ENCODE measurements at regions not wholly inside any gene's neighbourhood (a gene's known extent, or its start where the extent isn't known, plus 50 kb on each side); places are given as distances from the start of the nearest gene placed in this dataset.

DNA sequence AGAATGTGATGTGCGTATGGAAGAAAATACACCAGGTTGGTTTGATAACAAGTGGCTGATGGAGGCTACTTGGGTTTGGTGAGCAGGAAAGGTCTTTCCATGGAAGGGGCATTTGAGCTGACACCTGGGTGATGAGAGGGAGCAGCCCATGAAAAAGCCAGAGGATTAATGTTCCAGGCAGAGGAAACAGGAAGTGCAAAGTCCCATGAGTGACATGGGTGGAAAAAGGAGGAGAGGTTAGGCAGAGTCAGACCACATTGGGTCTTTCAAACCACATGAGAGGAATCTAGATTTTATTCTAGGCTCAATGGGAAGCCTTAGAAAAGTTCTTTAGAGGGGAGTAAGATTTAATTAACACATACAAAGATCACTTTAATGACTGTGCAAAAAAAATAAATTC is 195.7 kb downstream of the LRATD1 start:
- Histone ChIP-seq H3K27me3 (ENCODE audit: insufficient read depth, poor library complexity, severe bottlenecking) (no peaks in the 10 kb centered on the region), H3K27ac (replicated peaks) (no peak overlapping the region), H3K4me3 (replicated peaks; ENCODE audit: insufficient read depth, low read length) (no peak overlapping the region)
- TF ChIP-seq POLR2AphosphoS5 (IDR thresholded peaks at IDR 0.05; ENCODE audit: low read depth), result no peak
- TF ChIP-seq, protein P1, sequence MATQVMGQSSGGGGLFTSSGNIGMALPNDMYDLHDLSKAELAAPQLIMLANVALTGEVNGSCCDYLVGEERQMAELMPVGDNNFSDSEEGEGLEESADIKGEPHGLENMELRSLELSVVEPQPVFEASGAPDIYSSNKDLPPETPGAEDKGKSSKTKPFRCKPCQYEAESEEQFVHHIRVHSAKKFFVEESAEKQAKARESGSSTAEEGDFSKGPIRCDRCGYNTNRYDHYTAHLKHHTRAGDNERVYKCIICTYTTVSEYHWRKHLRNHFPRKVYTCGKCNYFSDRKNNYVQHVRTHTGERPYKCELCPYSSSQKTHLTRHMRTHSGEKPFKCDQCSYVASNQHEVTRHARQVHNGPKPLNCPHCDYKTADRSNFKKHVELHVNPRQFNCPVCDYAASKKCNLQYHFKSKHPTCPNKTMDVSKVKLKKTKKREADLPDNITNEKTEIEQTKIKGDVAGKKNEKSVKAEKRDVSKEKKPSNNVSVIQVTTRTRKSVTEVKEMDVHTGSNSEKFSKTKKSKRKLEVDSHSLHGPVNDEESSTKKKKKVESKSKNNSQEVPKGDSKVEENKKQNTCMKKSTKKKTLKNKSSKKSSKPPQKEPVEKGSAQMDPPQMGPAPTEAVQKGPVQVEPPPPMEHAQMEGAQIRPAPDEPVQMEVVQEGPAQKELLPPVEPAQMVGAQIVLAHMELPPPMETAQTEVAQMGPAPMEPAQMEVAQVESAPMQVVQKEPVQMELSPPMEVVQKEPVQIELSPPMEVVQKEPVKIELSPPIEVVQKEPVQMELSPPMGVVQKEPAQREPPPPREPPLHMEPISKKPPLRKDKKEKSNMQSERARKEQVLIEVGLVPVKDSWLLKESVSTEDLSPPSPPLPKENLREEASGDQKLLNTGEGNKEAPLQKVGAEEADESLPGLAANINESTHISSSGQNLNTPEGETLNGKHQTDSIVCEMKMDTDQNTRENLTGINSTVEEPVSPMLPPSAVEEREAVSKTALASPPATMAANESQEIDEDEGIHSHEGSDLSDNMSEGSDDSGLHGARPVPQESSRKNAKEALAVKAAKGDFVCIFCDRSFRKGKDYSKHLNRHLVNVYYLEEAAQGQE (IDR thresholded peaks at IDR 0.05; ENCODE audit: insufficient replicate concordance, low read depth), result no peak
- peak; percentile 27; the same call in 1 of the 2 replicates for TF ChIP-seq SPI1 (IDR thresholded peaks at IDR 0.05; ENCODE audit: borderline replicate concordance, low read depth)
- DNase-seq (ENCODE audit: low read depth in 1 of 2, low spot score in 1 of 2), result no peak

DNA sequence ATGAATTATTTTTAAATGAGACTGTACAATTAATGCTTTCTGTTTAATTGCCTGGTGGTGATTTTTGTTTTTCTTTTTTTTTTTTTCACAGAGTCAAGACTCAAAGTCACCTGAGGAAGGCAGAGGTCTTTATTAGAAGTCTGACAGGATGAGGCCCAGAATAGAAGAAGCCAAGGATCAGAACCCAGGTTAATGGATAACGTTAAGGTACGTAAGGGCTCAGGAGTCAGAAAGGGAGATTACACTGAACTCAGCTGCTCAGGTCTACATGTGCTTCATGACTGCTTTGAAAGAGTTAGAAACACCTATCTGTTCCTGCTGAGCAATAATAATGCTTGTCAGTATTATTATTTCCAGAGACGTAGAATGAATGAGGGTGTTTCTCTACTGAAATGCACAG is 196.5 kb downstream of the LRATD1 start:
- Histone ChIP-seq H3K4me3 (replicated peaks; ENCODE audit: insufficient read depth, low read length) (no peak overlapping the region), H3K27me3 (ENCODE audit: insufficient read depth, poor library complexity, severe bottlenecking) (no peaks in the 10 kb centered on the region), H3K27ac (replicated peaks) (no peak overlapping the region)
- DNase-seq (ENCODE audit: low read depth in 1 of 2, low spot score in 1 of 2), result no peak
- no peak for TF ChIP-seq SPI1 (IDR thresholded peaks at IDR 0.05; ENCODE audit: borderline replicate concordance, low read depth)
- TF ChIP-seq, protein P1 (IDR thresholded peaks at IDR 0.05; ENCODE audit: insufficient replicate concordance, low read depth), result no peak
- no peak for TF ChIP-seq GABPA (IDR thresholded peaks at IDR 0.05; ENCODE audit: low read depth)
- TF ChIP-seq CTCF (IDR thresholded peaks at IDR 0.05; ENCODE audit: insufficient read depth, low read length), result no peak
- no peak for TF ChIP-seq POLR2AphosphoS5 (IDR thresholded peaks at IDR 0.05; ENCODE audit: low read depth)

GRCh38 chr2:14831458-14831857 is 198.9 kb downstream of the LRATD1 start:
- no peak overlapping the region for H3K4me3 ChIP-seq (replicated peaks; ENCODE audit: insufficient read depth, low read length)
- TF ChIP-seq SPI1 (IDR thresholded peaks at IDR 0.05; ENCODE audit: borderline replicate concordance, low read depth) (no peak), POLR2AphosphoS5 (IDR thresholded peaks at IDR 0.05; ENCODE audit: low read depth) (no peak), CTCF (IDR thresholded peaks at IDR 0.05; ENCODE audit: insufficient read depth, low read length) (no peak), GABPA (IDR thresholded peaks at IDR 0.05; ENCODE audit: low read depth) (no peak)
- TF ChIP-seq, protein P1 (IDR thresholded peaks at IDR 0.05; ENCODE audit: insufficient replicate concordance, low read depth), result no peak
- no peaks in the 10 kb centered on the region for H3K27me3 ChIP-seq (ENCODE audit: insufficient read depth, poor library complexity, severe bottlenecking)
- no peak overlapping the region for H3K27ac ChIP-seq (replicated peaks)
- no peak for DNase-seq (ENCODE audit: low read depth in 1 of 2, low spot score in 1 of 2)

Data from HL-60 (cell line).